MCF 10A (cell line): ENCODE measurements at regions not wholly inside any gene's neighbourhood (a gene's known extent, or its start where the extent isn't known, plus 50 kb on each side); places are given as distances from the start of the nearest gene placed in this dataset.

Experiments used
- BruUV-seq: library from RNA; stranded (reverse); fragments of 400-500 nt; replicated peaks from 2 replicates; lab custom pipeline; 2021; lab: Mats Ljungman, UMichigan
- CTCF ChIA-PET: fragments of 300-600 bp; sonication (Branson Sonifier 250); formaldehyde crosslinking; extraction: SDS; loops from one replicate; lab custom pipeline; 2021; ENCODE audit warnings: antibody characterized with exemption, inconsistent platforms; lab: Yijun Ruan, JAX
- POLR2A ChIA-PET: fragments of 300-600, 350-650 bp; sonication (Branson Sonifier 250); formaldehyde crosslinking; extraction: SDS; loops from one replicate; lab custom pipeline; 2020; ENCODE audit warnings: antibody characterized with exemption, inconsistent platforms; lab: Yijun Ruan, JAX
- DNase-seq: peaks from one replicate; pipeline ENCODE4 v3.0.0-alpha.2; 2018; ENCODE audit not compliant: unreplicated experiment
- H3K27ac Mint-ChIP-seq: one replicate; pipeline ENCODE4 v1.8.0; 2022; ENCODE audit warnings: mild to moderate bottlenecking, low read depth, mixed read lengths; ENCODE audit not compliant: unreplicated experiment
- H3K27me3 Mint-ChIP-seq: one replicate; pipeline ENCODE4 v1.8.0; 2022; ENCODE audit warnings: mixed read lengths; ENCODE audit not compliant: insufficient read depth, unreplicated experiment
- H3K36me3 Mint-ChIP-seq: one replicate; pipeline ENCODE4 v1.8.0; 2022; ENCODE audit warnings: mild to moderate bottlenecking, moderate library complexity, mixed read lengths; ENCODE audit not compliant: insufficient read depth, unreplicated experiment
- H3K4me1 Mint-ChIP-seq: one replicate; pipeline ENCODE4 v1.8.0; 2022; ENCODE audit warnings: mixed read lengths; ENCODE audit not compliant: insufficient read depth, unreplicated experiment
- H3K4me3 Mint-ChIP-seq: one replicate; pipeline ENCODE4 v1.8.0; 2022; ENCODE audit warnings: mild to moderate bottlenecking, moderate library complexity, mixed read lengths; ENCODE audit not compliant: unreplicated experiment
- H3K9me3 Mint-ChIP-seq: one replicate; pipeline ENCODE4 v1.8.0; 2022; ENCODE audit warnings: mixed read lengths; ENCODE audit not compliant: unreplicated experiment
- CTCF ChIP-seq: fragments of 200-600 bp; IDR thresholded peaks from one replicate; pipeline ENCODE4 v1.8.0; 2022; ENCODE audit warnings: antibody characterized with exemption, mild to moderate bottlenecking; ENCODE audit not compliant: unreplicated experiment
- intact Hi-C: fragments of 100-400 bp; cut with micrococcal nuclease; formaldehyde crosslinking; loops from 2 replicates; pipeline ENCODE4 v1.14.1; 2022

GRCh38 chr16:79295746-79296145, 304.8 kb downstream of the MAF start:
- intact Hi-C loops = no loop called here
- no peaks in the 10 kb centered on the region for H3K36me3 Mint-ChIP-seq

GRCh38 chr16:79295162-79295561, 305.4 kb downstream of the MAF start:
- intact Hi-C loops = no loop called here
- H3K4me1 Mint-ChIP-seq = no peaks in the 10 kb centered on the region
- no peak overlapping the region for H3K4me3 Mint-ChIP-seq
- no peak for TF ChIP-seq CTCF
- H3K27me3 Mint-ChIP-seq = no peaks in the 10 kb centered on the region
- BruUV-seq = no TSS peak
- H3K27ac Mint-ChIP-seq = no peak overlapping the region
- DNase-seq = no peak
- H3K9me3 Mint-ChIP-seq = no peaks in the 10 kb centered on the region
- CTCF ChIA-PET = interaction anchor here (0.6 to 1.4 kb wide), 2 partner anchors 306 to 842 kb away, joined by 4 to 5 read pairs; no protein-coding TSS in a partner anchor
- H3K36me3 Mint-ChIP-seq = no peaks in the 10 kb centered on the region
- POLR2A ChIA-PET = interaction anchor here (1.0 kb wide), 1 partner anchor 26 kb away, joined by 4 read pairs; no protein-coding TSS in a partner anchor

More at GRCh38 chr16:79295746-79296145, 304.8 kb downstream of the MAF start:
- no peak for TF ChIP-seq CTCF
- Mint-ChIP-seq H3K27ac (no peak overlapping the region), H3K4me1 (no peaks in the 10 kb centered on the region), H3K4me3 (no peak overlapping the region), H3K27me3 (peaks cover 6% of the 10 kb centered on the region), H3K9me3 (no peaks in the 10 kb centered on the region)
- POLR2A ChIA-PET = no interaction called here
- no peak for DNase-seq
- no TSS peak for BruUV-seq
- CTCF ChIA-PET = interaction anchor here (0.7 kb wide), 2 partner anchors 858 to 1288 kb away, joined by 3 read pairs; no protein-coding TSS in a partner anchor

GRCh38 chr16:79294568-79294967, 306.0 kb downstream of the MAF start:
- POLR2A ChIA-PET = interaction anchor here (1.0 kb wide), 1 partner anchor 26 kb away, joined by 4 read pairs; no protein-coding TSS in a partner anchor

More at GRCh38 chr16:79294568-79294967, 306.0 kb downstream of the MAF start:
- intact Hi-C loops = no loop called here
- CTCF ChIA-PET = interaction anchor here (0.6 to 1.4 kb wide), 2 partner anchors 307 to 841 kb away, joined by 4 to 5 read pairs; no protein-coding TSS in a partner anchor
- Mint-ChIP-seq H3K27ac (no peak overlapping the region), H3K36me3 (no peaks in the 10 kb centered on the region), H3K4me1 (no peaks in the 10 kb centered on the region), H3K4me3 (no peak overlapping the region), H3K9me3 (no peaks in the 10 kb centered on the region), H3K27me3 (peaks cover under 1% of the 10 kb centered on the region)
- TF ChIP-seq CTCF = no peak
- DNase-seq = no peak
- no TSS peak for BruUV-seq
